ENCODE measurements at regions not wholly inside any gene's neighbourhood (a gene's known extent, or its start where the extent isn't known, plus 50 kb on each side); places are given as distances from the start of the nearest gene placed in this dataset.
"Not testable (repeated sequence)": the region's sequence is repeated elsewhere in the genome, so short reads cannot be mapped to it uniquely, and the experiment has no call there.

DNA sequence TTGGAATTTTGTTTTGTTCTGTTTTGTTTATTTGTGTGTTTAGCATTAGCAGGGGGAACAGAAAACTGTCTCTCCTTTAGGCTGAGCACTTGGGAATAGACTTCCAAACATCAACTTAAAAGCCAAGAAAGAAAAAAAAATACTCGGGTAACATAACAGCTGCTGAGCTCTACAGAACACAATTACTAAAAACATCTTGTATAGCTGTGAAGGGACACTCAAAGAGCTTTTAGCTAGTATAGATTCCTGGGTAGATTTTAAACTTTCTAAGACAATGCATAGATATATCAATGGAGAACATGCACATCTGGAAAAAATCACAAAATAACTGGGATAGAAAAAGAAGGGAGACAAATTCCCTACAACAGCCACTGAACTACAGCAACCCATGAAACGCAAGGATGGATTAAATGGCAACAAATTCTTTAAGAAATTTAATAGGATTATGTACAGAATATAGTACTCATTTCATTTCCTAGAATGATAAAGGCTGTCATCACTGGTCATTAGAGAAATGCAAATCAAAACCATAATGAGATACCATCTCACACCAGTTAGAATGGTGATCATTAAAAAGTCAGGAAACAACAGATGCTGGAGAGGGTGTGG lies 174.3 kb upstream of the KRR1 start:
- Histone ChIP-seq H3K27me3 (ENCODE audit: control insufficient read depth in 1 of 2, insufficient read depth in 2 of 2, low read length in 2 of 2) (no peaks in the 10 kb centered on the region), H3K9ac (ENCODE audit: low read depth in 1 of 2, low read length in 2 of 2) (no peak overlapping the region), H3K4me1 (ENCODE audit: control insufficient read depth in 1 of 2, insufficient read depth in 2 of 2, low read length in 2 of 2) (no peaks in the 10 kb centered on the region), H3K36me3 (ENCODE audit: control insufficient read depth in 1 of 2, insufficient read depth in 2 of 2, low read length in 2 of 2) (no peaks in the 10 kb centered on the region), H3K27ac (ENCODE audit: low read depth, low read length) (no peak overlapping the region), H3K9me3 (ENCODE audit: control insufficient read depth in 1 of 2, low read length in 2 of 2) (no peaks in the 10 kb centered on the region), H3K4me3 (ENCODE audit: low read depth in 1 of 2, low read length in 2 of 2) (no peak overlapping the region)

DNA sequence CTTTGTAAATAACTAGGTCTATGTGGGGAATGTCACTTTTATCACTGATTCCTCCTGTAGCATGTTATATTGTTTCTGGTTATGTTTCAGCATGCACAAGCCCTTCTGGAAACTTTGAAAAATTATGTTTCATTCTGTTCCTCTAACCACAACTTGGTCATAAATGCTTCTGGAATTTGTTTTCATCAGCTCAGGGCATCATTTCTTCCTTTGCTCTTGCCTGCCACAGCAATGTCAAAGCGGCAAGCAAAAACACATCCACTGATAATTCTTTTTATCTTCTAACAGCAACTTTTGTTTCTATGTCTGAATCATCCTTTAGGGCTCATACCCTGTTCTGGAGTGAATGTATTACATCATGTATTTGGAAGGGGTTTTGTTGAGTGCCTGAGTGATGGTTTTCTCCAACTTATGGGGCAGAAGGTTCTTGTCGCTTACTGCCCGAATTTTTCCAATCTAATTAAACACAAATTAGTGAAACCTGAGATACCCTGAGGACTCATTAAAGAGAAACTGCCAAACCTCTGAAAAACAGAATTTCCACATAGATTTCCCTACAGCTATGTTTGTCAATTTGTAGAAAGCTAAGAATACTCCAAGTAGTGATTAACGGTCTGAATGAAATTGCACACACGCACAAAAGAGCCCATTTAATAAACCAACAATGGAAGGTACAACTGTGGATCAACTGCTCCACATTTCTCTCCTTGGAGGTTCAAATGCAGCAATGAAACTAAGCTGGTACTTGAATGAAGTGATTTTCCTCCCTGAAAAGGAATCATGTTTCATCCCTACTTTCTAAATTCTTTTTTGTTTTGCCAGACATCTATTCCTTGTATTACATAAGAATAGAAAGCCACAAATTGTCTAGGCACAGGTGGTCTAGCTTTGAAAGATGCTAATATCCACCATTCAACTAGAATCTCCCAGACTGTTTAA lies 173.5 kb upstream of the KRR1 start:
- no peak overlapping the region for H3K27ac ChIP-seq (ENCODE audit: low read depth, low read length)
- no peaks in the 10 kb centered on the region for H3K27me3 ChIP-seq (ENCODE audit: control insufficient read depth in 1 of 2, insufficient read depth in 2 of 2, low read length in 2 of 2)
- no peaks in the 10 kb centered on the region for H3K9me3 ChIP-seq (ENCODE audit: control insufficient read depth in 1 of 2, low read length in 2 of 2)
- H3K36me3 ChIP-seq (ENCODE audit: control insufficient read depth in 1 of 2, insufficient read depth in 2 of 2, low read length in 2 of 2), result no peaks in the 10 kb centered on the region
- no peak overlapping the region for H3K9ac ChIP-seq (ENCODE audit: low read depth in 1 of 2, low read length in 2 of 2)
- H3K4me1 ChIP-seq (ENCODE audit: control insufficient read depth in 1 of 2, insufficient read depth in 2 of 2, low read length in 2 of 2), result no peaks in the 10 kb centered on the region
- no peak overlapping the region for H3K4me3 ChIP-seq (ENCODE audit: low read depth in 1 of 2, low read length in 2 of 2)

DNA sequence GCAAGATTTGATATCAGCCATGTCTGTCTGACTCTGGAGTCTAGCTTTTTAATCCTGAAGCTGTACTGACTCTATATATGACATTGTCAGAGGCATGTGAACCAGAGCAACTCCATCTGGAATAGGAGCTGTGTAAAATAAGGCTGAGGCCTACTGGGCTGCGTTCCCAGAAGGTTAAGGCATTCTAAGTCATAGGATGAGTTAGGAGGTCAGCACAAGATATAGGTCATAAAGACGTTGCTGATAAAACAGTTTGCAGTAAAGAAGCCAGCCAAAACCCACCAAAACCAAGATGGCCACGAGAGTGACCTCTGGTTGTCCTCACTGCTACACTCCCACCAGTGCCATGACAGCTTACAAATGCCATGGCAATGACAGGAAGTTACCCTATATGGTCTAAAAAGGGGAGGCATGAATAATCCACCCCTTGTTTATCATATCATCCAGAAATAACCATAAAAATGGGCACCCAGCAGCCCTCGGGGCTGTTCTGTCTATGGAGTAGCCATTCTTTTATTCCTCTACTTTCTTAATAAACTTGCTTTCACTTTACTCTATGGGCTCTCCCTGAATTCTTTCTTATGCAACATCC lies 172.7 kb upstream of the KRR1 start:
- not testable (repeated sequence) for H3K9ac ChIP-seq (ENCODE audit: low read depth in 1 of 2, low read length in 2 of 2); H3K27me3 ChIP-seq (ENCODE audit: control insufficient read depth in 1 of 2, insufficient read depth in 2 of 2, low read length in 2 of 2); H3K4me3 ChIP-seq (ENCODE audit: low read depth in 1 of 2, low read length in 2 of 2); H3K4me1 ChIP-seq (ENCODE audit: control insufficient read depth in 1 of 2, insufficient read depth in 2 of 2, low read length in 2 of 2); H3K9me3 ChIP-seq (ENCODE audit: control insufficient read depth in 1 of 2, low read length in 2 of 2); H3K36me3 ChIP-seq (ENCODE audit: control insufficient read depth in 1 of 2, insufficient read depth in 2 of 2, low read length in 2 of 2); H3K27ac ChIP-seq (ENCODE audit: low read depth, low read length)

DNA sequence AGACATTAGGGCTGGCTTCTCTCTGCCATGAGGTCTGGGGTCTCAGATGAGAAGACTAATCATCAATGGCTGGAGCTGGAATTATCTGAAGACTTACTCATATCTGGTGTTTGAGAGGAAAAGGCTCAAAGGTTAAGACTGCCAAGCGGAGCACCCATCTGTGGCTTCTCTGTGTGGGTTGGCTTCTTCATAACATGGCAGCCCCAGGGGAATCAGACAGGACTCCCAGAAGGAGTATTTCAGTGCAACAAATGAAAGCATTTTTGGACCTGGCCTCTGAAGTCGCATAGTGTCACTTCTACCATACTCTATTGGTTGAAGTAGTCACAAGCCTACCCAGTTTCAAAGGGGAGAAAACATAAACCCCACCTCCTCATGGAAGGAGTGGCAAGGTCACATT lies 171.8 kb upstream of the KRR1 start:
- no peaks in the 10 kb centered on the region for H3K27me3 ChIP-seq (ENCODE audit: control insufficient read depth in 1 of 2, insufficient read depth in 2 of 2, low read length in 2 of 2)
- H3K4me3 ChIP-seq (ENCODE audit: low read depth in 1 of 2, low read length in 2 of 2), result no peak overlapping the region
- H3K27ac ChIP-seq (ENCODE audit: low read depth, low read length), result no peak overlapping the region
- H3K9me3 ChIP-seq (ENCODE audit: control insufficient read depth in 1 of 2, low read length in 2 of 2), result no peaks in the 10 kb centered on the region
- H3K4me1 ChIP-seq (ENCODE audit: control insufficient read depth in 1 of 2, insufficient read depth in 2 of 2, low read length in 2 of 2), result no peaks in the 10 kb centered on the region
- no peaks in the 10 kb centered on the region for H3K36me3 ChIP-seq (ENCODE audit: control insufficient read depth in 1 of 2, insufficient read depth in 2 of 2, low read length in 2 of 2)
- H3K9ac ChIP-seq (ENCODE audit: low read depth in 1 of 2, low read length in 2 of 2), result no peak overlapping the region

DNA sequence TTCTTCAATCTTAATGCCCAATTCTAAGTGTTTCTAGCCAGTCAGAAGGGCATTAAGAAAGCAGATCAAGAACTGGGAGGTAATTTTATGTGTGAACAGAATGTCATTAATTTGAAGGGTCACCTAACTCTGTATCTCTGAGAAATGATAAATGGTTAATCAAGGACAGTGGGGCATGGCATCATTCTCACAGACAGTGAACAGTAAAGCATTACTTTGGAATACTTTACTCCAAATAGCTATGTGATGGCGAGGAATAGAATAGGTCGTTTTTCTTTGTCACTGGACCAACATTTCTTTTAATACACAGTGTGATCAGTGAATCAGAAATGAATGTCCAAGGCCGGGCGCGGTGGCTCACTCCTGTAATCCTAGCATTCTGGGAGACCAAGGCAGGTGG lies 166.1 kb upstream of the KRR1 start:
- no peaks in the 10 kb centered on the region for H3K36me3 ChIP-seq (ENCODE audit: control insufficient read depth in 1 of 2, insufficient read depth in 2 of 2, low read length in 2 of 2)
- H3K27me3 ChIP-seq (ENCODE audit: control insufficient read depth in 1 of 2, insufficient read depth in 2 of 2, low read length in 2 of 2), result no peaks in the 10 kb centered on the region
- no peak overlapping the region for H3K27ac ChIP-seq (ENCODE audit: low read depth, low read length)
- no peak overlapping the region for H3K4me3 ChIP-seq (ENCODE audit: low read depth in 1 of 2, low read length in 2 of 2)
- H3K4me1 ChIP-seq (ENCODE audit: control insufficient read depth in 1 of 2, insufficient read depth in 2 of 2, low read length in 2 of 2), result no peaks in the 10 kb centered on the region
- H3K9ac ChIP-seq (ENCODE audit: low read depth in 1 of 2, low read length in 2 of 2), result no peak overlapping the region
- H3K9me3 ChIP-seq (ENCODE audit: control insufficient read depth in 1 of 2, low read length in 2 of 2), result no peaks in the 10 kb centered on the region

DNA sequence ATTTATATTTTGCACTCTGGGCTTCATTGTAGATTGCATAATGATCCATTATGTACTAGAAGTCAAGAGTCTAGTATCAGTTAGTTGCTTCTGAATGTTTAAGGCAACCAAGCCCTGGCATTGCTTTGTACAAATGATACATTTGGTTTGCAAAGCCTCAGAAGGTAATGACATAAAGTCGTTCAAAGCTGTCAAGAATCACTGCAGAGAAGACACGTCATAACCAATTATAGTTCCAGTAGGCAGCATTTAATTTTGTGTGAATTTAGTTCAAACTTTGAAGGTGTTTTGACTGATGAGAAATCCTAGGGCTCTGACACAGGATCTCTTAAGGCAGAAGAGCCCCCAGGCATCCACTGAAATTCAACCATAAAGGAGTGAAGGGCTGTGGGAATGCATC lies 163.0 kb upstream of the KRR1 start:
- Histone ChIP-seq H3K4me1 (ENCODE audit: control insufficient read depth in 1 of 2, insufficient read depth in 2 of 2, low read length in 2 of 2) (no peaks in the 10 kb centered on the region), H3K27ac (ENCODE audit: low read depth, low read length) (no peak overlapping the region)

DNA sequence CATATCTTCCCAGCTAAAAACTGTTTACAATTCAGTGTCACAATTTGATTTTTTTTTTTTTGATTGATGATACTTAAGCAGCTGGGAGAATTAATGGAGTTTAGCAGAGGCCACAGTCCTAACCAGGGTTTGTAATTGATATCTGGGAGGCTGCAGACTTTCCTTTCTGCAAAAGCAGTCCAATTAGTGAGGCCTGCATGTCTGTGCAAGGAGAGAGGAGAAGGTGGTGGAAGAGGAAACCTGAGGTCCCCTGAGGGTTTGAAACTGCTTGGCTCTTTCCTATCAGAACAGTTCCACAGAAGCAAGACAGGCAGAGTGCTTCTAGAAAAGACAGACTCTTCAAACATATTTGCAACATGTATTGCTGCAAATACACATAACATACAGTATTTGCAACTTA lies 160.8 kb upstream of the KRR1 start:
- no peaks in the 10 kb centered on the region for H3K27me3 ChIP-seq (ENCODE audit: control insufficient read depth in 1 of 2, insufficient read depth in 2 of 2, low read length in 2 of 2)
- H3K4me3 ChIP-seq (ENCODE audit: low read depth in 1 of 2, low read length in 2 of 2), result no peak overlapping the region
- no peak overlapping the region for H3K27ac ChIP-seq (ENCODE audit: low read depth, low read length)
- no peaks in the 10 kb centered on the region for H3K9me3 ChIP-seq (ENCODE audit: control insufficient read depth in 1 of 2, low read length in 2 of 2)
- no peak overlapping the region for H3K9ac ChIP-seq (ENCODE audit: low read depth in 1 of 2, low read length in 2 of 2)
- no peaks in the 10 kb centered on the region for H3K36me3 ChIP-seq (ENCODE audit: control insufficient read depth in 1 of 2, insufficient read depth in 2 of 2, low read length in 2 of 2)
- peaks cover 4% of the 10 kb centered on the region in 2 donors for H3K4me1 ChIP-seq (ENCODE audit: control insufficient read depth in 1 of 2, insufficient read depth in 2 of 2, low read length in 2 of 2)

More for the DNA sequence above, 163.0 kb upstream of the KRR1 start:
- no peak overlapping the region for H3K9ac ChIP-seq (ENCODE audit: low read depth in 1 of 2, low read length in 2 of 2)
- no peaks in the 10 kb centered on the region for H3K27me3 ChIP-seq (ENCODE audit: control insufficient read depth in 1 of 2, insufficient read depth in 2 of 2, low read length in 2 of 2)
- H3K9me3 ChIP-seq (ENCODE audit: control insufficient read depth in 1 of 2, low read length in 2 of 2), result no peaks in the 10 kb centered on the region
- H3K36me3 ChIP-seq (ENCODE audit: control insufficient read depth in 1 of 2, insufficient read depth in 2 of 2, low read length in 2 of 2), result no peaks in the 10 kb centered on the region
- no peak overlapping the region for H3K4me3 ChIP-seq (ENCODE audit: low read depth in 1 of 2, low read length in 2 of 2)

DNA sequence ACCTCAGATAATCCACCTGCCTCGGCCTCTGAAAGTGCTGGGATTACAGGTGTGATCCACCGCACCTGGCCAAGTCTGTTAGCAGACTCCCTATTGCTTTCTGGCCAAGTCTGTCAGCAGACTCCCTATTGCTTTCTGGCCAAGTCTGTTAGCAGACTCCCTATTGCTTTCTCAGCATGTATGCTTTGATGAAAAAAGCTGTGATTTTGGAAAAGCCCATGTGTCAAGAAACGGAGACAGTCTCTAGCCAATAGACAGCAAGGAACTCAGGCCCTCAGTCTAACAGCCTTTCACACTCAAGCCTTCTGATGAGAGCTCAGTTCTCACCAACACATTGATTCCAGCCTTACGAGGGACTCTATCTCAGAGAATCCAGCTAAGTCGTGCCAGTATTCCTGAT lies 158.8 kb upstream of the KRR1 start:
- H3K9me3 ChIP-seq (ENCODE audit: control insufficient read depth in 1 of 2, low read length in 2 of 2), result no peaks in the 10 kb centered on the region
- peaks cover 10% of the 10 kb centered on the region in 2 donors for H3K4me1 ChIP-seq (ENCODE audit: control insufficient read depth in 1 of 2, insufficient read depth in 2 of 2, low read length in 2 of 2)
- H3K9ac ChIP-seq (ENCODE audit: low read depth in 1 of 2, low read length in 2 of 2), result no peak overlapping the region
- H3K36me3 ChIP-seq (ENCODE audit: control insufficient read depth in 1 of 2, insufficient read depth in 2 of 2, low read length in 2 of 2), result no peaks in the 10 kb centered on the region
- no peaks in the 10 kb centered on the region for H3K27me3 ChIP-seq (ENCODE audit: control insufficient read depth in 1 of 2, insufficient read depth in 2 of 2, low read length in 2 of 2)
- H3K27ac ChIP-seq (ENCODE audit: low read depth, low read length), result no peak overlapping the region
- no peak overlapping the region for H3K4me3 ChIP-seq (ENCODE audit: low read depth in 1 of 2, low read length in 2 of 2)

DNA sequence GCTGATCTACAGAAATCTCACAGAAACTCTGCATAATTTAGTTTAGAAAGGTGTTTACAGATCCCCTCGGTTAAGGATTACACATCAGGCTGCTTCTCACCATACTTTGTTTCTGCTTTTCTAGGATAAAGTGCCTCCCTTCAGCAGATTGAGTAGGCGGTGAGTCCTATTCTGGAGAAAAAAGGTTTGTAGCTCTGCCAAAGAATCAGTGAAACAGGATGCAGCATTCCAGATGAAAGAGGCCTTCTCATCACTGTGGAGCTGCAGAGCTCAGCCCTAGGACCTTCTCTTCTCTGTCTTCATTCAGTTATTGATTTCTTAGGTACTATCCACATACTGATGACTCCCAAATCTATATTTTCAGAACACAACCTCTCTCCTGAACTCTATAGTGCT lies 155.5 kb upstream of the KRR1 start:
- Histone ChIP-seq H3K4me3 (ENCODE audit: low read depth in 1 of 2, low read length in 2 of 2) (peak overlapping the region; percentile 14 to 28), H3K9ac (ENCODE audit: low read depth in 1 of 2, low read length in 2 of 2) (no peak overlapping the region), H3K36me3 (ENCODE audit: control insufficient read depth in 1 of 2, insufficient read depth in 2 of 2, low read length in 2 of 2) (no peaks in the 10 kb centered on the region), H3K4me1 (ENCODE audit: control insufficient read depth in 1 of 2, insufficient read depth in 2 of 2, low read length in 2 of 2) (peaks cover 10% of the 10 kb centered on the region in 2 donors), H3K27ac (ENCODE audit: low read depth, low read length) (no peak overlapping the region), H3K27me3 (ENCODE audit: control insufficient read depth in 1 of 2, insufficient read depth in 2 of 2, low read length in 2 of 2) (no peaks in the 10 kb centered on the region), H3K9me3 (ENCODE audit: control insufficient read depth in 1 of 2, low read length in 2 of 2) (no peaks in the 10 kb centered on the region)
